HEK293 (cell line): ENCODE measurements at regions not wholly inside any gene's neighbourhood (a gene's known extent, or its start where the extent isn't known, plus 50 kb on each side); places are given as distances from the start of the nearest gene placed in this dataset.

ENCODE experiments used
- CTCF ChIP-seq: fragments of 450-650 bp; formaldehyde crosslinking; IDR thresholded peaks from 2 replicates; pipeline ENCODE4 v1.5.1; 2016; ENCODE audit warnings: missing biosample characterization, missing genetic modification characterization
- GLIS2 ChIP-seq: fragments of 450-650 bp; formaldehyde crosslinking; IDR thresholded peaks from 2 replicates; pipeline ENCODE4 v1.5.1; 2016; ENCODE audit warnings: missing biosample characterization, missing genetic modification characterization
- REST ChIP-seq: fragments of 450-650 bp; formaldehyde crosslinking; IDR thresholded peaks from 2 replicates; pipeline ENCODE4 v1.5.1; 2016; ENCODE audit warnings: missing biosample characterization, missing genetic modification characterization
- TCF7L2 ChIP-seq: IDR thresholded peaks from 2 replicates; pipeline ENCODE4 v1.6.1; 2011; ENCODE audit warnings: low read depth, mild to moderate bottlenecking, inconsistent platforms, low read length, moderate library complexity, borderline replicate concordance
- ZNF202 ChIP-seq: fragments of 450-650 bp; formaldehyde crosslinking; IDR thresholded peaks from 2 replicates; pipeline ENCODE4 v1.5.1; 2016; ENCODE audit warnings: missing biosample characterization, missing genetic modification characterization, borderline replicate concordance

GRCh38 chr4:120454788-120455187 lies 388.1 kb upstream of the MAD2L1 start:
- no peak for TF ChIP-seq CTCF (tag by site-specific recombination)
- TF ChIP-seq REST (tag by site-specific recombination): no peak
- TF ChIP-seq GLIS2 (tag by site-specific recombination): no peak
- no peak for TF ChIP-seq TCF7L2
- no peak for TF ChIP-seq ZNF202
